Naive thymus-derived CD8-positive, alpha-beta T cell (primary cell): ENCODE measurements at regions not wholly inside any gene's neighbourhood (a gene's known extent, or its start where the extent isn't known, plus 50 kb on each side); places are given as distances from the start of the nearest gene placed in this dataset.

ENCODE experiments used
- ATAC-seq, 2 donors: fragments of 150-1000 bp; cut with Tn5 transposase in 1 of 2; sonication (Bioruptor Pico), chemical (Tn5 transposase) in 1 of 2; 1 replicate in 1 of 2; 2 replicates in 1 of 2; pipeline ENCODE4 v1.10.0; 2021; ENCODE audit warnings: mild to moderate bottlenecking in 2 of 2, moderate library complexity in 2 of 2
- POLR2A ChIA-PET: fragments of 350-600 bp; sonication (Branson Sonifier 250); formaldehyde crosslinking; loops from one replicate; lab custom pipeline; 2021; ENCODE audit warnings: antibody characterized with exemption; lab: Charles Lee
- DNase-seq, 10 donors: peaks; one replicate each; pipeline versions ENCODE4 v3.0.0 to v3.0.0-alpha.2; 2020 to 2022
- H3K27ac Mint-ChIP-seq, 10 donors: one replicate each; pipeline ENCODE4 v1.8.0; 2020 to 2022; ENCODE audit warnings: mild to moderate bottlenecking in 10 of 10, mixed read lengths in 10 of 10, moderate library complexity in 4 of 10, inconsistent platforms in 1 of 10
- H3K27me3 Mint-ChIP-seq, 5 donors: one replicate each; pipeline ENCODE4 v1.8.0; 2021 to 2022; ENCODE audit warnings: mixed read lengths in 5 of 5
- H3K36me3 Mint-ChIP-seq, 3 donors: one replicate each; pipeline ENCODE4 v1.8.0; 2020 to 2022; ENCODE audit warnings: mixed read lengths in 3 of 3, mild to moderate bottlenecking in 2 of 3, inconsistent platforms in 1 of 3
- H3K4me1 Mint-ChIP-seq, 4 donors: one replicate each; pipeline ENCODE4 v1.8.0; 2021 to 2022; ENCODE audit warnings: mixed read lengths in 4 of 4
- H3K4me3 Mint-ChIP-seq, 10 donors: one replicate each; pipeline ENCODE4 v1.8.0; 2020 to 2022; ENCODE audit warnings: mild to moderate bottlenecking in 10 of 10, mixed read lengths in 10 of 10, moderate library complexity in 6 of 10, inconsistent platforms in 1 of 10
- H3K9me3 Mint-ChIP-seq, 9 donors: one replicate each; pipeline ENCODE4 v1.8.0; 2020 to 2022; ENCODE audit warnings: mixed read lengths in 9 of 9, mild to moderate bottlenecking in 3 of 9, inconsistent platforms in 1 of 9, moderate library complexity in 1 of 9

GRCh38 chr9:89886281-89886700, 281.5 kb downstream of the GADD45G start:
- POLR2A ChIA-PET: interaction anchor here (0.7 kb wide), 1 partner anchor 288 kb away, joined by 3 read pairs; no protein-coding TSS in a partner anchor
- Mint-ChIP-seq H3K4me3 (no peak overlapping the region), H3K36me3 (no peaks in the 10 kb centered on the region), H3K27ac (no peak overlapping the region), H3K27me3 (no peaks in the 10 kb centered on the region), H3K9me3 (no peaks in the 10 kb centered on the region), H3K4me1 (peaks cover 0 to 4% (median 0%) of the 10 kb centered on the region in 4 donors)
- ATAC-seq (no peak), DNase-seq (no peak)

- H3K4me3 Mint-ChIP-seq: no peak overlapping the region
- POLR2A ChIA-PET: no interaction called here
- ATAC-seq: no peak
- no peaks in the 10 kb centered on the region for H3K9me3 Mint-ChIP-seq
- no peak overlapping the region for H3K27ac Mint-ChIP-seq
- DNase-seq: no peak
- H3K27me3 Mint-ChIP-seq: no peaks in the 10 kb centered on the region
- no peaks in the 10 kb centered on the region for H3K36me3 Mint-ChIP-seq
- H3K4me1 Mint-ChIP-seq: peaks cover 0 to 4% (median 0%) of the 10 kb centered on the region in 4 donors
These were observed 282.5 kb downstream of the GADD45G start for GRCh38 chr9:89887286-89887685.

GRCh38 chr9:89888233-89888632, 283.4 kb downstream of the GADD45G start:
- ATAC-seq (no peak), DNase-seq (no peak)
- POLR2A ChIA-PET: interaction anchor here (0.5 kb wide), 1 partner anchor 1000 kb away, joined by 6 read pairs; no protein-coding TSS in a partner anchor
- Mint-ChIP-seq H3K4me1 (peaks cover 0 to 4% (median 0%) of the 10 kb centered on the region in 4 donors), H3K36me3 (no peaks in the 10 kb centered on the region), H3K4me3 (no peak overlapping the region), H3K27ac (no peak overlapping the region), H3K9me3 (no peaks in the 10 kb centered on the region), H3K27me3 (no peaks in the 10 kb centered on the region)

GRCh38 chr9:89888677-89889076, 283.9 kb downstream of the GADD45G start:
- ATAC-seq (no peak), DNase-seq (no peak)
- H3K27me3 Mint-ChIP-seq: no peaks in the 10 kb centered on the region
- POLR2A ChIA-PET: interaction anchor here (0.5 kb wide), 1 partner anchor 1001 kb away, joined by 6 read pairs; no protein-coding TSS in a partner anchor
- H3K27ac Mint-ChIP-seq: no peak overlapping the region
- H3K9me3 Mint-ChIP-seq: no peaks in the 10 kb centered on the region
- peaks cover 0 to 4% (median 0%) of the 10 kb centered on the region in 4 donors for H3K4me1 Mint-ChIP-seq
- no peaks in the 10 kb centered on the region for H3K36me3 Mint-ChIP-seq
- no peak overlapping the region for H3K4me3 Mint-ChIP-seq

GRCh38 chr9:89889865-89890264, 285.1 kb downstream of the GADD45G start:
- no peak overlapping the region for H3K27ac Mint-ChIP-seq
- no peaks in the 10 kb centered on the region for H3K36me3 Mint-ChIP-seq
- H3K4me3 Mint-ChIP-seq: no peak overlapping the region
- H3K9me3 Mint-ChIP-seq: no peaks in the 10 kb centered on the region
- ATAC-seq: no peak
- DNase-seq: no peak
- POLR2A ChIA-PET: no interaction called here
- H3K27me3 Mint-ChIP-seq: no peaks in the 10 kb centered on the region
- H3K4me1 Mint-ChIP-seq: peaks cover 0 to 4% (median 0%) of the 10 kb centered on the region in 4 donors

GRCh38 chr9:89890326-89890980, 285.6 kb downstream of the GADD45G start:
- Mint-ChIP-seq H3K36me3 (no peaks in the 10 kb centered on the region), H3K4me1 (peaks cover 0 to 3% (median 0%) of the 10 kb centered on the region in 4 donors), H3K27me3 (no peaks in the 10 kb centered on the region), H3K9me3 (no peaks in the 10 kb centered on the region), H3K27ac (no peak overlapping the region), H3K4me3 (no peak overlapping the region)
- POLR2A ChIA-PET: no interaction called here
- ATAC-seq: no peak
- DNase-seq: no peak

- H3K27ac Mint-ChIP-seq: no peak overlapping the region
- no peak for DNase-seq
These were observed 286.4 kb downstream of the GADD45G start for GRCh38 chr9:89891221-89891590.

GRCh38 chr9:89891591-89892304, 286.9 kb downstream of the GADD45G start:
- no peaks in the 10 kb centered on the region for H3K27me3 Mint-ChIP-seq
- H3K9me3 Mint-ChIP-seq: no peaks in the 10 kb centered on the region
- H3K4me3 Mint-ChIP-seq: no peak overlapping the region
- POLR2A ChIA-PET: no interaction called here
- no peak for ATAC-seq
- peaks cover 0 to 3% (median 0%) of the 10 kb centered on the region in 4 donors for H3K4me1 Mint-ChIP-seq
- H3K27ac Mint-ChIP-seq: no peak overlapping the region
- DNase-seq: no peak
- H3K36me3 Mint-ChIP-seq: no peaks in the 10 kb centered on the region

More at GRCh38 chr9:89891221-89891590, 286.4 kb downstream of the GADD45G start:
- no peak for ATAC-seq
- Mint-ChIP-seq H3K4me1 (peaks cover 0 to 3% (median 0%) of the 10 kb centered on the region in 4 donors), H3K36me3 (no peaks in the 10 kb centered on the region), H3K9me3 (no peaks in the 10 kb centered on the region), H3K4me3 (no peak overlapping the region), H3K27me3 (no peaks in the 10 kb centered on the region)
- POLR2A ChIA-PET: no interaction called here

- DNase-seq (no peak), ATAC-seq (no peak)
- POLR2A ChIA-PET: no interaction called here
- Mint-ChIP-seq H3K36me3 (no peaks in the 10 kb centered on the region), H3K27me3 (peaks cover 0 to 4% (median 3%) of the 10 kb centered on the region in 5 donors), H3K9me3 (no peaks in the 10 kb centered on the region), H3K27ac (no peak overlapping the region), H3K4me1 (no peaks in the 10 kb centered on the region), H3K4me3 (no peak overlapping the region)
These were observed 288.1 kb downstream of the GADD45G start for GRCh38 chr9:89892920-89893319.

- POLR2A ChIA-PET: no interaction called here
- no peak for ATAC-seq
- H3K4me1 Mint-ChIP-seq: no peaks in the 10 kb centered on the region
These were observed 289.1 kb downstream of the GADD45G start for GRCh38 chr9:89893886-89894285.

GRCh38 chr9:89896806-89897340, 292.1 kb downstream of the GADD45G start:
- H3K4me1 Mint-ChIP-seq: no peaks in the 10 kb centered on the region
- no peak overlapping the region for H3K4me3 Mint-ChIP-seq
- no peak for DNase-seq
- H3K27ac Mint-ChIP-seq: no peak overlapping the region
- H3K27me3 Mint-ChIP-seq: peaks cover 7 to 30% (median 18%) of the 10 kb centered on the region in 5 donors
- POLR2A ChIA-PET: no interaction called here
- no peak for ATAC-seq
- peaks cover 0 to 2% (median 0%) of the 10 kb centered on the region in 9 donors for H3K9me3 Mint-ChIP-seq
- H3K36me3 Mint-ChIP-seq: peaks cover 0 to 5% (median 0%) of the 10 kb centered on the region in 3 donors

More at GRCh38 chr9:89893886-89894285, 289.1 kb downstream of the GADD45G start:
- H3K9me3 Mint-ChIP-seq: no peaks in the 10 kb centered on the region
- no peak overlapping the region for H3K27ac Mint-ChIP-seq
- peaks cover under 1 to 4% (median 3%) of the 10 kb centered on the region in 5 donors for H3K27me3 Mint-ChIP-seq
- H3K36me3 Mint-ChIP-seq: no peaks in the 10 kb centered on the region
- no peak for DNase-seq
- H3K4me3 Mint-ChIP-seq: no peak overlapping the region

- peak overlapping the region in 2 of 10 donors; percentile 6 to 63 for H3K27ac Mint-ChIP-seq
- H3K36me3 Mint-ChIP-seq: peaks cover 0 to 5% (median 0%) of the 10 kb centered on the region in 3 donors
- no peak for DNase-seq
- peaks cover 9 to 39% (median 19%) of the 10 kb centered on the region in 5 donors for H3K27me3 Mint-ChIP-seq
- peaks cover 0 to 2% (median 0%) of the 10 kb centered on the region in 9 donors for H3K9me3 Mint-ChIP-seq
- H3K4me1 Mint-ChIP-seq: no peaks in the 10 kb centered on the region
- POLR2A ChIA-PET: no interaction called here
- no peak overlapping the region for H3K4me3 Mint-ChIP-seq
- ATAC-seq: no peak
These were observed 294.8 kb downstream of the GADD45G start for GRCh38 chr9:89899573-89899972.

- peaks cover 0 to 5% (median 0%) of the 10 kb centered on the region in 3 donors for H3K36me3 Mint-ChIP-seq
- ATAC-seq: no peak
- no peaks in the 10 kb centered on the region for H3K4me1 Mint-ChIP-seq
- H3K4me3 Mint-ChIP-seq: no peak overlapping the region
- H3K9me3 Mint-ChIP-seq: peaks cover 0 to 2% (median 0%) of the 10 kb centered on the region in 9 donors
- DNase-seq: no peak
- peaks cover 9 to 39% (median 19%) of the 10 kb centered on the region in 5 donors for H3K27me3 Mint-ChIP-seq
- POLR2A ChIA-PET: no interaction called here
- H3K27ac Mint-ChIP-seq: no peak overlapping the region
These were observed 297.1 kb downstream of the GADD45G start for GRCh38 chr9:89901920-89902319.
